ENCODE measurements at regions not wholly inside any gene's neighbourhood (a gene's known extent, or its start where the extent isn't known, plus 50 kb on each side); places are given as distances from the start of the nearest gene placed in this dataset.
"Not testable (repeated sequence)": the region's sequence is repeated elsewhere in the genome, so short reads cannot be mapped to it uniquely, and the experiment has no call there.

GRCh38 chr21:35614396-35614921, 445.9 kb downstream of the SETD4 start:
- DNase-seq (ENCODE audit: low read depth in 2 of 3, low spot score in 1 of 3): no peak

- no peak for DNase-seq (ENCODE audit: low read depth in 2 of 3, low spot score in 1 of 3)
Measured at GRCh38 chr21:35611708-35612132, 448.6 kb downstream of the SETD4 start.

DNA sequence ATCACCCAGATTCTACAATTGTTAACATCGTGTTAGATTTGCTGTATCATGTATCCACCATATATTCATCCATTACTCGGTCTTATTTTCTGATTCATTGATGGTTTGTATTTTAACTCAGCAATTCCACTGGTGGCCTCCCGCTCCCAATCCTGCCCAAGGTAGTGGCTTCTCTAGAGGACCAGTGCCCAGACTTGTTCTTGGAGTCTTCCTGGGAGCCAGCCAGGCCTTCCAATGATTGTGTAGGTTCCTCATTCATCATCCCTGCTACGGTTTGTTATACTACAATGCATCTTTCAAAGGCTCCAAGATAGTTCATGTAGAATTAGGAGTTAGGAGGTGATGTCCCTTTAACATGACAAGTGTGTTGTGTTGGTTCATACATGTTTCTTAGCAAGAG, 451.1 kb downstream of the SETD4 start:
- DNase-seq (ENCODE audit: low read depth in 2 of 3, low spot score in 1 of 3): no peak

DNA sequence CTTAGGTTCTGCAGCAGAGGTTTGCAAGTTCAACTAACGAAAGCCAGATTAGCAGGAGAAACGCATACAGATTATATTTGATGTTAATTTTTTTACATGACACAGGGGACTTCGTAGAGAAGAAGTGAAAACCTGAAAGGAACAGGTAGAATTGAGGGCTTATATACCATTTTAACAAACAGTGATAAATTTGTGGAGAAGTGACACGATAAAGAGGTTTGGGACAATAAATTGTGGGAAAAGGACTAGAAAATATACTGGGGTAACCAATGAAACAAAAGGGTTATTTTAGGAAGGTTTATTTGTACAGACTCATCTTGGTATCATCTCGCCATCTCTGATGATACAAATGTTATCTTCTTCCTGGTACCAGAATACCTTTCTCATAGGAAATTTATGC, 452.9 kb downstream of the SETD4 start:
- no peak for DNase-seq (ENCODE audit: low read depth in 2 of 3, low spot score in 1 of 3)

DNA sequence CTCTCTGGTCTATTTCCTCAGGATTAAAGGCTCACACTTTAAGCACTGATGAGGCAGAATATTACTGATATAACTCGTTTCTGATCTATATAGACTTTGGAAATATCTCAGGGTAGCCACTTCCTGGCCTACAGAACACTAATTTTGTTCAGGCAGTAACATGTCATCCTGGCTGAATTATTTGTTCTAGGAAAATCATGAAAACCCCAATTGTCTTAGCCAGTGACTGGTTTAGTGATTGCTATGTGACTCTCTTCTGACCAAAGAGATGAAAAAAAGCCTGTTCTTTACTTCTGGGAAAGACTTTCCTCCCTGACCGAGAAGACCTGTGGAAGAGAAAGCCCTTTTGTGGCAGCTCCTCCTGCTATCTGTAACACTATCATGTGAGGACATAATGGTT, 453.7 kb downstream of the SETD4 start:
- no peak for DNase-seq (ENCODE audit: low read depth in 2 of 3, low spot score in 1 of 3)

DNA sequence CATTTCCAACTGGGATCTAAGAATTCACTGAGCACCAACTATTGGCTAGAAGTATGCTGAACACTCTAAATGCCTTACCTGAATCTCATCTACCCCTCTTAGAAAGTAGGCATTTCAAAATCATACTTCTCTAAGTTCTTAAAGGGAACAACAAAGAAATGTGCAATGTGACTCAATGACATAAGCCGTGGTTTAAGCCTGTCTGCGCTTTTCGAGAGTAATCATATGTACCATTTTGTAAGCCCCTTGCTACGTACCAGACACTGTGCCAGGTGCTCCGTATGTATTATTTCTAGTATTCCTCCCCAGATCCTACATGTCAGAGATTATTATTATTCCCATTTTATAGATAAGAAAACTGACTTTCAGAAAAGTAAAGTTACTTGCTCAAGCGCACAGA, 454.2 kb downstream of the SETD4 start:
- no peak for DNase-seq (ENCODE audit: low read depth in 2 of 3, low spot score in 1 of 3)

DNA sequence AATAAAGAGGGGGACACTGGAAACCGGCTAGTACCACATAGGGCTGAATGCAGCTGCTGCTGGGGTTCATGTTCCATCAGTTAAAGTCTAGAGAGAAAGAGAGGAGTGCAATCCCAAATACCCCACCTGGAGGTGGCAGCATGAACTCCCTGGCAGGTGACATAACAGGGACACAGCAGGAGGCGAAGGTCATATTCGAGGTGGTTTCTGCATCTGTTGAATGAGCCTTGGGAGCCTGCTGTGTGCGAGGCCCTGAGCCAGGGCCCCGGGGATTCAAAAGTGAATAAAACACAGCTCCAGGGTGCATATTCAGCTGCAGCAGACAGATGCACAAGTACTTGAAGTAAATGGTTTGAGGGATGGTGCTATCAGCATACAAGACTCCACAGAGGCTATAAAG, 456.8 kb downstream of the SETD4 start:
- no peak for DNase-seq (ENCODE audit: low read depth in 2 of 3, low spot score in 1 of 3)

- no peak for DNase-seq (ENCODE audit: low read depth in 2 of 3, low spot score in 1 of 3)
Measured at GRCh38 chr21:35602811-35603362, 457.4 kb downstream of the SETD4 start.

DNA sequence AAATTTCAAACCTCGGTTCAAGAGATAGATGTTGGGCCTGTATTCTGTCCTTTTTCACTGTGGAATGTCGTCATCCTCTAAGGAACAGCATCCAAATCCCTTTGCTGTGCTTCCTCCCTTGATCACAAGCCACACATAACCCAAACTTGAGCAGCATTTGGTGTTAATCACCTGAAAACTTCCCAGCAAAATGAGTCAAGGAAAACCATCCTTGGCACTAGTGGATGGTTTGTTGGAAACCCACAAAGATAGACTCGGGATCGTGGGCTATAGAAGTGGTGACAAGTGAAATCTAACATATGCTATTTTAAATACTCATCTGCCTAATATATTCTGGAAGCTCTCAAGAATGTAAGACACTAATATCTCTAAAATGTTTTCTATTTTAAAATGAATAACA, 459.1 kb downstream of the SETD4 start:
- DNase-seq (ENCODE audit: low read depth in 2 of 3, low spot score in 1 of 3): no peak

DNA sequence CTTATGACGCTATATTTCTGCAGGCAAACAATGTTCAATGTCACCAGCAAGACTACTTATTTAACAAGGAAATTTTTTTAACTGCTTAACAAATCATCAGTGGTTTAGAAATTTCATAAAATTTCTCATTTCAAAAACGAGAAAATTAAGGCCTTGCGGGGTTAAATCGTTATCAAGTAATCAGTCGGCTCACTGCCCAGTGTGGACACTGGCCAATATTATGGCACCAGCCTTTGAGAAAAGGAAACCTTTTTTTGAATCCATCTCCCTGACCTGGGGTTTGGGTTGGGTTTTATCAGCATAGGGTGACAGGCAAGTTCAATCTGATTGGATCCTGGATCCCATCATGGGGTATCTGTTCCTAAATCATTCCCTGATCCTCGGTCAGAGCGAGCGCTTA, 461.2 kb downstream of the SETD4 start:
- DNase-seq (ENCODE audit: low read depth in 2 of 3, low spot score in 1 of 3): no peak

- no peak for DNase-seq (ENCODE audit: low read depth in 2 of 3, low spot score in 1 of 3)
Measured at GRCh38 chr21:35597750-35598339, 462.5 kb downstream of the SETD4 start.

- no peak for DNase-seq (ENCODE audit: low read depth in 2 of 3, low spot score in 1 of 3)
Measured at GRCh38 chr21:35594905-35595304, 465.4 kb downstream of the SETD4 start.

GRCh38 chr21:35593000-35593502, 467.3 kb downstream of the SETD4 start:
- no peak for DNase-seq (ENCODE audit: low read depth in 2 of 3, low spot score in 1 of 3)

DNA sequence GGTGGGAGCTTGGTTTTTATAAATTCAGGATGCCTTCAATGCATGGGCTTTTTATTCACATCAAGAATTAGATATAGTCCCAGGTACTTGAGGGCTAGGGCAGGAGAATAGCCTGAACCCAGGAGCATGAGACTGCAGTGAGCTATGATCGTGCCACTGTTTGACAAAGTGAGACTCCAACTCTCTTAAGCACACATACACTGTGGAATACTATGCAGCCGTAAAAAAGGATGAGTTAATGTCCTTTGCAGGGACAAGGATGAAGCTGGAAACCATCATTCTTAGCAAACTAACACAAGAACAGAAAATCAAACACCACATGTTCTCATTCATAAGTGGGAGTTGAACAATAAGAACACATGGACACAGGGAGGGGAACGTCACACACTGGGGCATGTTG, 470.0 kb downstream of the SETD4 start:
- not testable (repeated sequence) for DNase-seq (ENCODE audit: low read depth in 2 of 3, low spot score in 1 of 3)

GRCh38 chr21:35587841-35588380, 472.4 kb downstream of the SETD4 start:
- DNase-seq (ENCODE audit: low read depth in 2 of 3, low spot score in 1 of 3): no peak

- DNase-seq (ENCODE audit: low read depth in 2 of 3, low spot score in 1 of 3): no peak
Measured at GRCh38 chr21:35586305-35586704, 474.0 kb downstream of the SETD4 start.

GRCh38 chr21:35585878-35586277, 474.4 kb downstream of the SETD4 start:
- DNase-seq (ENCODE audit: low read depth in 2 of 3, low spot score in 1 of 3): no peak

DNA sequence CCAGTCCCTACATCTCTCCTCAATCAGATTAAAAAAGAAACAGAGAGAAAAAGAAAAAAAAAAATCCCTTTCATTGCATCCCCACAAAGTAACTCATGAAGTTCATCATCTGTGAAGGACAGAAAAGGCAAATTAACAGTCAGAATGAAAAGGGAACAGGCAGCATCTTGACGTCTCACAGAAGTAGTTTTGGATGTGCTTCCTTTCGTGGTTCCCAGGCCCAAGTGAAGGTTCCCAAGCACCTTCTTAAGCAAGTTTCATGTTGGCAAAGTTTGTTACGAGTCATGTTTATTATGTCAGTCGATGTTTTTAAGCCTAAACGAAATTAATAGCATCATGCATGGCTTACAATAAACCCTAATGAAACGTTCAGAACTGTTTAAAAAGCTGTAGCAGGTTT, 475.2 kb downstream of the SETD4 start:
- DNase-seq (ENCODE audit: low read depth in 2 of 3, low spot score in 1 of 3): no peak

- DNase-seq (ENCODE audit: low read depth in 2 of 3, low spot score in 1 of 3): no peak
Measured at GRCh38 chr21:35583566-35584216, 476.6 kb downstream of the SETD4 start.

DNA sequence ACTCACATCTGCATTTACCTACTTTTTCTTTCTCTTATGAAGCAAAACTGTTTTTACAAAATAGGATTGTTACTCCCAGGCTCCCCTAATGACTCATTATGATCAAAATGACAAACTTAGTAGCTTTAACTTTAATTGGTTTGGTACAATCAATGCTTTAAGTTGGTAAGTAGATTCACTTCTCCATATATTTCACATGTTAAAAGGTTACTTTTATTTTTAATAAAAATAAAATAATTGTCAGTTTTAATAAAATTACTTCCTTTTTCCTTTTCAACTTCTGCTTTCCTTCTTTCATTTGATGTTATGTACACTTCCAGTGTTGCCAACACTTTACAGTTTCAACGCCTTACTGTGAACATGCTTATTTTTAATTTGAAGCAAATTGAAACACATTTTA, 477.6 kb downstream of the SETD4 start:
- DNase-seq (ENCODE audit: low read depth in 2 of 3, low spot score in 1 of 3): no peak

- no peak for DNase-seq (ENCODE audit: low read depth in 2 of 3, low spot score in 1 of 3)
Measured at GRCh38 chr21:35581640-35582039, 478.7 kb downstream of the SETD4 start.
